K562 (cell line): ENCODE measurements at regions not wholly inside any gene's neighbourhood (a gene's known extent, or its start where the extent isn't known, plus 50 kb on each side); places are given as distances from the start of the nearest gene placed in this dataset.

Experiments
- ATAC-seq: fragments of 200-7000 bp; cut with Tn5 transposase; 3 replicates; pipeline ENCODE4 v1.9.1; 2020; ENCODE audit warnings: moderate library complexity
- BruUV-seq: library from RNA; stranded (reverse); fragments of 400-500 nt; replicated peaks from 2 replicates; lab custom pipeline; 2021; lab: Mats Ljungman, UMichigan
- CTCF ChIA-PET: fragments of 300-600 bp; formaldehyde crosslinking; extraction: SDS; loops from one replicate; lab custom pipeline; 2021; ENCODE audit warnings: low intra/inter-chr PET ratio; lab: Yijun Ruan, JAX
- POLR2A ChIA-PET: fragments of 300-600, 350-650 bp; sonication (Branson Sonifier 250); formaldehyde crosslinking; extraction: SDS; loops from one replicate; lab custom pipeline; 2021; ENCODE audit warnings: antibody characterized with exemption, inconsistent platforms; lab: Yijun Ruan, JAX
- DNase-seq, 4 experiments: peaks; one replicate each; pipeline versions ENCODE4 v3.0.0 to v3.0.0-alpha.2; 2011 to 2018; ENCODE audit warnings: low spot score in 3 of 4, mixed read lengths in 3 of 4; ENCODE audit errors: extremely low read depth in 1 of 4
- FAIRE-seq: peaks from 2 replicates; lab custom pipeline; 2011; peaks lifted over from hg19 to GRCh38; lab: Jason Lieb, UNC
- H2AFZ ChIP-seq: 2 replicates; pipeline ENCODE4 v1.6.0; 2011; ENCODE audit warnings: low read depth, low read length, control low read depth, inconsistent platforms
- H3K27ac ChIP-seq: fragments of 200-600 bp; 3 replicates; pipeline ENCODE4 v1.8.0; 2011; ENCODE audit warnings: low read depth, mild to moderate bottlenecking, control low read depth, inconsistent platforms, low read length, moderate library complexity, mixed read lengths; ENCODE audit errors: extremely low read depth
- H3K27me3 ChIP-seq, 2 experiments: fragments of 300-600 bp in 1 of 2; 2 replicates in 1 of 2; 3 replicates in 1 of 2; pipeline versions ENCODE4 v1.6.0 to v1.8.0; 2011; ENCODE audit warnings: inconsistent platforms in 2 of 2, low read length in 2 of 2, mild to moderate bottlenecking in 1 of 2, mixed read lengths in 1 of 2, moderate library complexity in 1 of 2; ENCODE audit not compliant: control insufficient read depth in 2 of 2, insufficient read depth in 2 of 2
- H3K36me3 ChIP-seq: fragments of 300-600 bp; 3 replicates; pipeline ENCODE4 v1.8.0; 2011; ENCODE audit warnings: mild to moderate bottlenecking, low read length, inconsistent platforms; ENCODE audit not compliant: control insufficient read depth, insufficient read depth
- H3K4me1 ChIP-seq, 2 experiments: fragments of 200-600 bp in 1 of 2; replicated peaks in 1 of 2; 2 replicates in 1 of 2; 3 replicates in 1 of 2; pipeline versions ENCODE4 v1.5.1 to v1.8.0; 2011; ENCODE audit warnings: inconsistent platforms in 2 of 2, low read length in 2 of 2, mild to moderate bottlenecking in 1 of 2, mixed read lengths in 1 of 2, moderate library complexity in 1 of 2; ENCODE audit not compliant: control insufficient read depth in 2 of 2, insufficient read depth in 2 of 2
- H3K4me2 ChIP-seq: 2 replicates; pipeline ENCODE4 v1.6.1; 2011; ENCODE audit warnings: low read length, control low read depth, inconsistent platforms, mixed read lengths; ENCODE audit not compliant: insufficient read depth
- H3K4me3 ChIP-seq: fragments of 200-600 bp; sonication (generic), shearing (Covaris generic); 2 replicates; pipeline ENCODE4 v1.5.1; 2016; ENCODE audit warnings: control low read depth, inconsistent platforms
- H3K79me2 ChIP-seq: fragments of 200-600 bp; 3 replicates; pipeline ENCODE4 v1.8.0; 2011; ENCODE audit warnings: low read length, inconsistent platforms; ENCODE audit not compliant: control insufficient read depth, insufficient read depth
- H3K9ac ChIP-seq, 2 experiments: 2 replicates each; pipeline versions ENCODE4 v1.6.0 to v1.6.1; 2011; ENCODE audit warnings: low read depth in 2 of 2, low read length in 2 of 2, control low read depth in 1 of 2, inconsistent platforms in 1 of 2, mild to moderate bottlenecking in 1 of 2, mixed read lengths in 1 of 2; ENCODE audit not compliant: insufficient read depth in 1 of 2
- H3K9me1 ChIP-seq: one replicate; pipeline ENCODE4 v1.6.0; 2011; ENCODE audit warnings: inconsistent platforms, mild to moderate bottlenecking, low read length, moderate library complexity; ENCODE audit not compliant: control insufficient read depth, insufficient read depth
- H3K9me3 ChIP-seq: replicated peaks from 2 replicates; pipeline ENCODE4 v1.5.1; 2011; ENCODE audit warnings: low read depth, low read length, inconsistent platforms; ENCODE audit not compliant: control insufficient read depth, insufficient read depth
- H4K20me1 ChIP-seq: replicated peaks from 2 replicates; pipeline ENCODE4 v1.6.1; 2011; ENCODE audit warnings: low read length, inconsistent platforms, mixed read lengths; ENCODE audit not compliant: control insufficient read depth, insufficient read depth
- ARID1B ChIP-seq: fragments of 450-650 bp; IDR thresholded peaks from 2 replicates; pipeline ENCODE4 v1.6.1; 2016; ENCODE audit warnings: antibody characterized with exemption, mild to moderate bottlenecking, inconsistent platforms
- BRD4 ChIP-seq: fragments of 200-600 bp; sonication (generic); IDR thresholded peaks from 2 replicates; pipeline ENCODE4 v1.6.1; 2017; ENCODE audit warnings: inconsistent platforms
- DLX4 ChIP-seq: fragments of 250-450 bp; sonication (Bioruptor Pico); IDR thresholded peaks from 2 replicates; pipeline ENCODE4 v1.6.1; 2021; ENCODE audit warnings: mild to moderate bottlenecking
- HDAC3 ChIP-seq: fragments of 450-650 bp; IDR thresholded peaks from 2 replicates; pipeline ENCODE4 v1.6.1; 2018; ENCODE audit warnings: borderline replicate concordance, mild to moderate bottlenecking, moderate library complexity; ENCODE audit not compliant: partially characterized antibody
- HNRNPK ChIP-seq: fragments of 200-400 bp; formaldehyde crosslinking; IDR thresholded peaks from one replicate; pipeline ENCODE4 v1.6.1; 2018; ENCODE audit warnings: mild to moderate bottlenecking, low read depth, low read length; ENCODE audit not compliant: poor library complexity, severe bottlenecking
- HNRNPL ChIP-seq: fragments of 200-400 bp; formaldehyde crosslinking; IDR thresholded peaks from 2 replicates; pipeline ENCODE4 v1.6.1; 2017; ENCODE audit warnings: low read depth, mild to moderate bottlenecking, low read length
- MCM3 ChIP-seq: fragments of 450-650 bp; IDR thresholded peaks from 2 replicates; pipeline ENCODE4 v1.6.1; 2016
- PPARD ChIP-seq: fragments of 250-450 bp; sonication (Bioruptor Pico); IDR thresholded peaks from 2 replicates; pipeline ENCODE4 v1.8.0; 2022; ENCODE audit warnings: inconsistent platforms, mild to moderate bottlenecking, moderate library complexity
- SMARCA5 ChIP-seq: fragments of 450-650 bp; IDR thresholded peaks from 2 replicates; pipeline ENCODE4 v1.6.1; 2016
- TSHZ1 ChIP-seq: fragments of 250-450 bp; sonication (Bioruptor Pico); IDR thresholded peaks from 2 replicates; pipeline ENCODE4 v1.4.0; 2020; ENCODE audit warnings: mild to moderate bottlenecking, moderate library complexity
- ZNF583 ChIP-seq: fragments of 250-450 bp; sonication (Bioruptor Pico); IDR thresholded peaks from 2 replicates; pipeline ENCODE4 v1.4.0; 2020
- WGBS: fragments of 100-300 bp; shearing (Covaris generic); methylation state at CpG from one replicate; pipeline ENCODE4 v1.1.6; 2016; ENCODE audit warnings: low coverage, mixed read lengths; ENCODE audit not compliant: insufficient coverage; ENCODE audit errors: missing lambda C conversion rate; 5-methylcytosine and 5-hydroxymethylcytosine counted together
- in situ Hi-C: fragments of 300-500 bp; cut with MboI; formaldehyde crosslinking; loops from 4 replicates; pipeline ENCODE4 v1.15.0; 2018; ENCODE audit warnings: inconsistent platforms, mixed read lengths
- intact Hi-C: fragments of 100-400 bp; cut with micrococcal nuclease; formaldehyde crosslinking; loops from 2 replicates; pipeline ENCODE4 v1.14.2; 2022

- POLR2A ChIA-PET = no interaction called here
- no peak overlapping the region for H2AFZ ChIP-seq
- ATAC-seq = no peak
- no peaks in the 10 kb centered on the region for H3K9me1 ChIP-seq
- TF ChIP-seq TSHZ1 = no peak
- no peak for TF ChIP-seq HNRNPL
- TF ChIP-seq ZNF583 (CRISPR knock-in tag) = no peak
- TF ChIP-seq HNRNPK = no peak
- TF ChIP-seq ARID1B = no peak
- no peak for TF ChIP-seq DLX4
- no peak for TF ChIP-seq SMARCA5
- no peak for TF ChIP-seq HDAC3
- TF ChIP-seq BRD4 = no peak
- no peak for TF ChIP-seq PPARD (CRISPR knock-in tag)
- TF ChIP-seq MCM3 = no peak
- 4% methylated on average over 6 of the region's 6 CpGs for WGBS
- H3K4me1 ChIP-seq = no peaks in the 10 kb centered on the region
- no peak for FAIRE-seq
- H3K36me3 ChIP-seq = no peaks in the 10 kb centered on the region
- BruUV-seq = no TSS peak
- H4K20me1 ChIP-seq = no peaks in the 10 kb centered on the region
- no peak overlapping the region for H3K27ac ChIP-seq
- in situ Hi-C loops (no loop called here), intact Hi-C loops (no loop called here)
- H3K9me3 ChIP-seq = no peaks in the 10 kb centered on the region
- no peaks in the 10 kb centered on the region for H3K27me3 ChIP-seq
- no peak overlapping the region for H3K4me3 ChIP-seq
- DNase-seq = no peak
- no peak overlapping the region for H3K4me2 ChIP-seq
- H3K79me2 ChIP-seq = no peaks in the 10 kb centered on the region
- no peak overlapping the region for H3K9ac ChIP-seq
- CTCF ChIA-PET = no interaction called here
Observed at GRCh38 chr4:66956426-66956825, 588.9 kb downstream of the CENPC start.
